ENCODE measurements at regions not wholly inside any gene's neighbourhood (a gene's known extent, or its start where the extent isn't known, plus 50 kb on each side); places are given as distances from the start of the nearest gene placed in this dataset.

DNA sequence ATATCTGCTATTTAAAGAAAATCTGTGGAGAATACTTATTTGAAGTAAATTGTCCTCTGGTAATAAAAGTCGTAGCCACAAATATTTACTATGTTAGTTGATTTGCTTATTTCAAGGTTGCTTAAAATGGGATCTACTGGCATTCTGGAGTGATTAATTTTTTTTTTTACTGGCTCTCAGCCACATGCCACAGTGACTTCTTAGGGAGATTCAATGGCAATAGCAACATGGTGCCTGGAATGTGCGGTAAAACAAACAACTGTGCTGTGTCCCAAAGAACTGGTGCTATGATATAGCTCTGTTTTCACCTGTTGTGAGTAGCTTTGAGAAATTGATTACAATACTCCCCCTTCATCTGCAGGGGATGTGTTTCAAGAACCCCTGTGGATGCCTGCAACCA, 324.3 kb downstream of the GPAT3 start:
- no peak for DNase-seq (ENCODE audit: low spot score)

DNA sequence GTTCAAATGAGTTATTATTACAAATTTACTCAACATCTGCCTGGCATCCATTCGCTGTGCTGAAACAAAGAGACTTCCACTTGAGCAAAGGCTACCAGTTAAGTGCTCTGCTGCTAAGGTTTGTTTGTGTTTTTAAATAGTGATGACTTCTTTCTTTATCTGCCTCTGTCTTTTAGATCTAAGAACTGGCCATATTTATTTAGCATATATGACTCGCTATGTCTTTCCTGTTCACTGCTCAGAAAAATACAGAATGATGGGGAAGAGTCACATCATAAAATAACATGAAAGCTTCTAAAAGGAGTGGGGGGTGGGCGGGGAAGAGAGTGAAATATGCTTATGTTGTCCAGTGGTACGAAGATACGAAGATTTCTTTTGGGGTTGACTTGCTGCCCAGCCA, 322.2 kb downstream of the GPAT3 start:
- DNase-seq (ENCODE audit: low spot score), result no peak

DNA sequence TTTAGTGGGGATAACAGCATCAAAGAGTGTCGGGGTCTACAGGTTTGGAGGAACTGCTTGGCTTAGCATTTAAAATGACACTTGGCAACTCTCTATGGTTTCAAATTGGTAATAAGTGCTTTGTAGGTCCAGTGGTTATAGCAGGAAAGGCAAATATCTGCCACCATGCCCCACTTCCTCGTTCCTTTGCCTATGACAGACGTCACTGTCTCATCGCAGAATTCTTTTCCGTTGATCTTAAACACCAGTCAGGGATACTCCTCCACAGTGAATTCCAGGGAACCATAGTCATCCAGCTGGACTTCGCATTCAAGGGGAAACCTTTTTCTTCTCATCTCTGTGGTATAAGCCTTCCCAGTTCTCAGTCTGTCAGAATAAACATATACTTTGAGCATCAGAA, 319.1 kb downstream of the GPAT3 start:
- peak; percentile 50 for DNase-seq (ENCODE audit: low spot score)

DNA sequence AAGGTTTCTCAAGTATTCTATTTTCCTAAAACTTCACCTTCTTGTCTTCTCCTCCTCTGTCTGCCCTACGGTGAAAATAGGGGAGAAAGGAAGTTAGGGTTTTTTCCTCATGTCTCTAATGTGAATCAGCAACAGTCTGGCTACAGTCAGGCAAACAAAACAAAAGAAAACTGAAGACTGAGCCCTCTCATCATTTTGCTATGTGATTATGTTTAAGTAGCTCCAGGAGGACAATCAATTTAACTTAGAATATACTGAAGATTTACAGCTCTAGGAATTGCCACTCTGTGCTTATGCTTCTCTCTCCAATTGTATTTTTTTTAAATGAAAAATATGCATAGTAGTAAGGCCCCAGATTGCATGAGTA, 316.2 kb downstream of the GPAT3 start:
- DNase-seq (ENCODE audit: low spot score), result no peak

DNA sequence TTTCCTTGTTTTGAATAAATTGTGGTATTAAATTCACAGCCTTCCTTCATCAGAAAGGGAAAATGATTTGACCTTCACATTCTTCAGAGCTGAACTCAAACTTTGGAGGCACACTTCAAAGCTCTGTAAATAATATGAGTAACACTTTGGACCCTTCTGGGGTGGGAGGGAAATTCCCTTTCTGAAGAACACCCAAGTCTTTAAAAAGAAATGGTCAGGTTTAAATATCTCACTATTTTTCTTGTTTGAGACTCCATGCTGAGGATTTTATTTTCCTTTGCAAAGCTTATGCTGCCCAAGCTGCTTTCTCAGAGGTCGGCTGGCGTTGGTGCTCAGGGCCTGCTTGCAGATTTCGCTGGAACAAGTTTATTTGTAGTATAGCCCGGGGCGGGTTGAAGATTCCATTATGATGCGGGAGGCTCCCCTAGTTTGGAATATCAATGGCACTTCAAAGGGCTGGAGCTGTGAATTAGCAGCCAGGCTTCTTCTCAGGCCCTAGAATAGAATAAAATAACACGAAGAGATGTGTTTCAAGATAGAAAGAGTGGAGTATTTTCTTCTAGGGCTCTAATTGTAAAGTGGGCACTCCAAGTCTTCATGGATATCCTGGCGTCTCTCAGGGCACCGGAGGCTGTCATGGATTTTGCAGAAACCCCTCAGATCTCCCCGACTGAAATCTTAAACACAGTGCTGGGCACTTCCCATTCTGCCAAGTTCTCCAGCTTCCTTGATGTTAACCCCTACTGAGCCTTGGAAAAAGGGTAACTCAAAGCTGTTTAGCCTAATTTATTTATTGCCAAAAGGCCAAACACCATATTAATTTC, 315.6 kb downstream of the GPAT3 start:
- peak; percentile 26 for DNase-seq (ENCODE audit: low spot score)

DNA sequence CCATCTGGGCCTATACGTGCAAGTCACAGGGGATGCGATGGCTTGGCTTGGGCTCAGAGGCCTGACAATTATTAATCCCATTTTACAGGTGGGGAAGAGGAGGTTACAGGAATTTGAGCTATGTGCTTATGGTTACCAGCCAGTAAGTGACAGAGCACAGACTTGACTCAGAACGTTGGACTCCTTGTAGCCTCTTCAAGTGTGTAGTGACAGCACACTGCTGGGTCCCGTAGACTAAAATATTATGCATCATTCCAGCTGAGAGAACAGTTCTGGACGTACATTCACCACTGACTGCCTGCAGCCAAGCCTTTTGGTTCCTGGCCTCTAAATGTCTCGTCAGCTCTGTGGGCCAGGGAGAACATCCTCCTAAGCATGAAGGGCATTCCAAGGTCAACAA, 314.5 kb downstream of the GPAT3 start:
- DNase-seq (ENCODE audit: low spot score), result no peak

DNA sequence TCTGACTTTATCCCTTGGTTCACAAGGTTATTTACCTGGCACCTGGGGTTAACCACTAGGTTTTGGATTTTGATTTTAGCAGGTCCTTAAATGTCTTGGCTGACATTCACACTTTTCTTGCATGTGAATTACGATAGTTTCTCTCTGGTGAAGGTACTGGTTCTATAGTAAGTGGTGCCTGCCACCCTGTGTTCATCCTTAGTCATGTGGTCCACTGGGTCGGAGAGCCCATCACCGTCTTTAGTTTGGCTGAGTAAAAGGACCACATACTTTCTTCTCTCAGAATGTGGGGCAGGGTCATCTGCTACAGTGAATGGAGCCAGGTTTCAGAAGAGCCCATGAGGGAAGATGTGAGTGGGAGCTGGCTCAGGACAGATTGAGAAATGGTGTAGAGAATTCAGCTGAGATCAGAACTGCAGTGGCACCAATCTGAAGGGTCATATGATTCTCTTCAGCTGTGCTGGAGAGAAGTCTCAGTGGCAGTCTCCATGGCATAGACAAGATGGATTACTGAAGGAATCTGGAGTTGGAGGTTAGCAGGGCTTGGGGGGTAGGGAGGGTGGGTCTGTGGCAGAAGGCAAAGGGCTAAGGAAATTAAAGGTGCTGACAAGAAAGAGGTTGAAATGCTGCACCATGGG, 310.4 kb downstream of the GPAT3 start:
- no peak for DNase-seq (ENCODE audit: low spot score)

DNA sequence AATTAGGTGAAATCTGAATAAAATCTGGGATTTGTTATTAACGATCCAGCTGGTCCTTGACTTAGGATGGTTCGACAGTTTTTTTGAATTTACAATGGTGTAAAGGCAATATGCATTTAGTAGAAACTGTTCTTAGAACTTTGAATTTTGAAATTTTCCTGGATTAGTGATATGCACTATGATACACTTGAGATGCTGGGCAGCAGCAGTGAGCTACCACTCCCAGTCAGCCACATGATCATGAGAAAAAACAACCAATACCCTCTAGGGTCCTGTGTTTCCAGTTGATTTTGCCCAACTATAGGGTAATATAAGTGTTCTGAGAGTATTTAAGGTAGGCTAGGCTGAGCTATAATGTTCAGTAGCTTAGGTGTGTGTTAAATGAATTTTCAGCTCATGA, 303.7 kb downstream of the GPAT3 start:
- no peak for DNase-seq (ENCODE audit: low spot score)

DNA sequence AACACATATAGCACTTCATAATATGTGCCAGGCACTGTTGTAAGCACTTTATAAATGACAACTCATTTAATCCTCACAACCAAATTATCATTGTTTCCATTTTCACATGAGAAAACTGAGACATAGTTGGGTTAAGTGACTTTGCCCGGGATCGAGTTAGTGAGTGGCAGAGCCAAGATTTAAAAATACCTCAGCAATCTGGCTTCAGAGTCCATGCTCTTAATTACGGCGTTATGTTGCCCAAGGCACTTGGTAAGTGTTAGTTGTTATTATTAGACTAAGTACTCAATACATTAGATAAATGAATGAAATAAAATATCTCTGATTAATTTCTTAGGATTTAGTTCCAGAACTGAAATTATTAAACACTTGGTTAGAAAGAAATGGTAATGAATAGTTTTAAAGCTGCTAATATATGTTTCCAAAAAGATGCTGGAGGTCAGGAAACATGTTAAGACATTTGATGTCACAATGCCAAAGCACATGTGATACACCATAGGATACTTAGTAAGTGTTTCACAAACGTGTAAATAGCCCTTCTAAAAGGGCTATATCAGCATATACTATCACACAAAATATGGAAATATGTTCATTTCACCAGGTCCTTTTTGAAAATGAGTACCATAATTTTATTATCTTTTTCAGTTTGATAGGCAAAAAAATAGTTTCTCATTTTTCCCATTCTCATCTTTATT, 301.9 kb downstream of the GPAT3 start:
- no peak for DNase-seq (ENCODE audit: low spot score)

DNA sequence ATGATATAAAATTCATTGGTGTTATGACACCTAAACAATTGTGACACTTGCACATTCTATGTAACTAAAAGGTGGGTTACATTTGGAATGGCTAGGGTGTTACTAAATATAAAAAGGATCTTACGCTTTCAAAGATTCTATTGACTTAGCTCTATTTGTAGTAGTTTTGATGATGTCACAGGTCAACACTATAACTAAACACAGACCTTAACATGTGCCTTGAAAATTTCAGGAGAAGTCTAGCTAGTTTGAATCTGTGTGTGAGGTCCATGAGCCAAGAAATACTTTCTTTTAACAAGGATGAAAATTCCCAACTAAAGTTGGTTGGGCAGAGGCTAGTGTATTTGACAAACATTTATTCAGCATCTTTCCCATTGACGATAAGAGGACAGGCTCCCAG, 298.0 kb downstream of the GPAT3 start:
- no peak for DNase-seq (ENCODE audit: low spot score)

DNA sequence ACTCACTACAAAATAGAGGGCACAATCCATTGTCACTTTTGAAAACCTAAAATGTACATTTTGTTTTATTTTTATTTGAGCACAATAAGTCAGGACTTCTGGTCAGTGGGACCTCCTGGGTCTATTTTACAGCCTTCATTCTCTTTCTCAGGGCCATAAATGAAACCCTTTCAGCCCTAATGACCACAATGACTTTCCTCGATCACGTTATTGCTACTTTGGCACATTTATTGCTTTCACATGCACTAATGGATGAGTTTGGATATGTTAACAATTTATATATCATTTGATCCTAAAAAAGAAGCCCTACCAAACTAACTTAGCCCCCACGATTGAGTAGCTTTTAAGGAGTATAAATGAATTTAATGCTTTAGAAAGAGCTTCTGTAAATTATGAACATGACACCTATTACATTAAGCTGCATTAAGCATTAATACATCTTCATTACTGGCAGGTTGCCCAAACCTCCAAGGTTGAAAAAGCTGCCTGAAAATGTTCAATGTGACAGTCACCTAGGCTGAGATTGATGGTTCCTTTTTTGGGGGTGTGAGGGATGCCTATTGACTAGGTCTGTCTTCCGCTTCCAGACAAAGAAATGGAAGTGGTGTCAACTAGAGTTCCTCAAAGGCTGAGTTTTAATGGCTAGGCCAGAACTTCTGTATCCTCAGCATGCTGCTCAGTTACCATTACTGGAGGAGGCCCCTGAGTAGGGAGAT, 296.4 kb downstream of the GPAT3 start:
- DNase-seq (ENCODE audit: low spot score), result no peak

DNA sequence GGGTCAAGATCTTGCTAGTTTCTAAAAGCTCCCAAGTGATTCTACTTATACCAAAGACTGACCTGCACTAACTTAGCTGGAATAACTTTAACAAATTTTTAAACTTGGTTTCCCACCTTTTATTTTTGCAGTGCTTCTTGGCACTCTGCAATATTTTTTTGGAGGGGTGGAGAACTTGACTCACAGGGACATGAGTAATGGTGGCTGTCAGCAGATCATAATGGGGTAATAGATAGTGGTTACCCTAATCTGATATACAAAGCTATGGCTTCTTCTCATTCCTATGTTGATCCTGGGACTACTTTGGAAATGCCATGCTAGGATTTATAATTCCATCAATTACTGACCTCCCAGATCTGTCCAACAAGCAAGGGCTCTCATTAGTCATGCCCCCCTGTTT, 295.7 kb downstream of the GPAT3 start:
- no peak for DNase-seq (ENCODE audit: low spot score)

DNA sequence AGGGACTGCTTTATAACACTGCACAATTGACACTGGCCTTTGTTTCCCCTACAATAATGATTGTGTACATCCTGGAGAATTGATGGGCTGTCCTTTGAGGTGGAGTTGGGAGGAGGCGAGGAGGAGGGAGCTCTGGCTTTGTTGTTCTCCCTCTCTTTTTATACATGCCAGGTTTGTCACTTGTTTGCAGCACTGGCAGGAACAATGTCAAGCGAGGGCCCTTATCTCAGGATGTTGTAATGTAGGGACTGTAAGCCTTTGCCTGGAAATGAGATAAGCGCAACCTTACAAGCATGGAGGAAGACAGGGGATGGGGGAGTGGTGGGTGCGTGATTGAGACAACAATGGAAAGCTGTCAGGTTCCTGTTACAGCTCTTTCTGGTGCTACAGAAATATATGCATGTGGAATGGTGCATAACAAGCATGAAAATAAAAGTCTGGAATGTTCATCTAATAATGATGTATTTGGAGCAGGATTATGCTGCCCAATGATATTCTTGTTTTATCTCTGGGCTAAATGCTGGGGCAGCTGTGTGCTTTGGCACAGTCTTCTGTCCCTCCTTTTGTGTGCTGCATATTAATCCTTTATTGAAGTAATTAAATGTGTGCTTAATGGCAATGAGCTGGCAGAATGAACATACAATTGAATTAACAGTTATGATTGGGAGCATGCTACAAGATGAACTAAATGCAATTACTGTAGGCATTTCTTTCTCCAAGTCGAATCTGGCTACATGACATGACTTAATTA, 294.4 kb downstream of the GPAT3 start:
- DNase-seq (ENCODE audit: low spot score), result no peak

DNA sequence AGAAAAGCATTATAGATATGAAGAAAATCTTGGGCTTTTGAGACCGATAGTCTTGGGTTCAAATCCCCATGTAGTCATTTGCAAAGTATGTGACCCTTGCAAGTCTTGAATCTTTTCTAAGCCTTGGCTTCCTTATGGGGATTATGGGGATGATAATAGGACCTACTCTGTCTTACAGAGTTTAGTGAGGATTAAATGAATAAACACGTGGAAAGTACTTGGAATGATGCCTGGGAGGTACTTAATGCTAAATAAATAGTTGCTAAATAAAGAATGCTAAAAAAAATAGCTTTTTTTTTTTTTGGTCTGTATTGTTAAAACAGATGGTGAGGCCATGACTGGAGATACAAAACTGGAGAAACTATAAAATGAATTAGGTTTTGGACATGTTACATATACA, 292.7 kb downstream of the GPAT3 start:
- no peak for DNase-seq (ENCODE audit: low spot score)

DNA sequence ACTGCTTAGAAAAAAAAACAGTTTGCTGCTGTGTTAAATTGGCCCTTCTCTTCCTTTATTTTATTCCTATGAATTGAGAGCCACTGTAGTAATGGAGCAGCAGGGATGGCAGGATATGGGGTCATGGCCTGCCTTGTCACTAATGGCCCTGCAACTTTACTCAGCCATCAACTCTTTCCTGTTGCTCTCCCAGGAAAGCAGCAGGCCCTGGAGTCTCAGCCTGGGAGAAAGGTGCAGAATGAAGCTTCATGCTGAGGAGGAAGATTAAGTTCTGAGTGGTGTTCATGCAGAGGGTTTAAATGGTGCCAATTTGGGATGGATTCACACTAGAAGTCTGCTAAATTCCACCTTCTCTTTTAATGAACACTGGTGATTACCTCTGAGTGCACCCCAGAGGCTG, 285.6 kb downstream of the GPAT3 start:
- DNase-seq (ENCODE audit: low spot score), result no peak

DNA sequence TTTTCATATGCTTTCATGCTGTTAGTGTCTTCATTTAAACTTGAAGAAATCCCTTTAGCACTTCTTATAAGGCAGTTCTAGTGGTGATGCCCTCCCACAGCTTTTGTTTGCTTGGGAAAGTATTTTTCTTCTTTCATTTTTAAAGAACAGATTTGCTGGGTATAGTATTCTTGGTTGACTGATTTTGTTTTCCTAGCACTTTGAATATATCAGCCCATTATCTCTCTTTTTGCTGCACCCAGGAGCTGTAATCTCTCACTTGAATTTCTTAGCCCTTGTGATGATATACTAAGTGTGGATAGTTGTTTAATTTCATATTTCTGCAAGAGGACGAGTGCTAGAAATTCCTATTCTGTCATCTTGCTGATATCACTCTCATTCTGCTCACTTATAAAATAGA, 283.7 kb downstream of the GPAT3 start:
- no peak for DNase-seq (ENCODE audit: low spot score)

DNA sequence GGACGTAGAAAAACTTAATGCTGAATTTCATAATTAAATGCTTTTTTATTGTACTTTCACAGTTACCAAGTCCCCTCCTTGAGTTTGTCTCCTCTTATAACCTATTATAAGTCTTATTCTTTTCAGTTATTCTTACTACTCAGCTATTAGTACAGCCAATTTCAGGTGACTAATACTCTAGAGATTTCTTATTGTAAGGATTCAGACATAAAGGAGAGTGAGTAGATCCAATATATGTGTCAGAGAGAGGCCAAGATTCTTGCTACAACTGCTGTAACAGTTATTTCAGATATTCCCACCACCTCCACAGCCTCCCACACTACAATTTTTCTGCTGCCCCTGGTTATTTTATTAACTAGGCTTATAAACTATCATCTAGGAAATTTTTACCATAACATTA, 274.5 kb downstream of the GPAT3 start:
- no peak for DNase-seq (ENCODE audit: low spot score)

DNA sequence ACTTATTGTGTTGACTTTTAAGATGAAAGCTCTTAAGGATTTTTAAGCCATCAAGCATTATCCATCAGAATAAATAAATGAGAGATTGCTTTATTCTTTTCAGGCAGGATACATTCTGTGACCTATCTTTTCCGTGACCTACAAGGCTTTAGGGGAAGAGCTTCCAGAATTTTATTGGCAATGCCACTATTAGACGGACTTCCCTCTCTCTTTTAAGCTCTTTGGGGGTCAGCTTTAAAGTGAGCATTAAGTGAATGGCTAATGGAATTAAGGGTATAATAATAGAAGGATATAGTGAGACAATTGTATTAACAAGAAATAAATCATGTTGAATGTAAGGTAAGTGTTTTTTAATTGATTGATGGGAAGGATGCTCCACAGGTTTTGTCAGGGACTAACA, 273.7 kb downstream of the GPAT3 start:
- DNase-seq (ENCODE audit: low spot score), result no peak

DNA sequence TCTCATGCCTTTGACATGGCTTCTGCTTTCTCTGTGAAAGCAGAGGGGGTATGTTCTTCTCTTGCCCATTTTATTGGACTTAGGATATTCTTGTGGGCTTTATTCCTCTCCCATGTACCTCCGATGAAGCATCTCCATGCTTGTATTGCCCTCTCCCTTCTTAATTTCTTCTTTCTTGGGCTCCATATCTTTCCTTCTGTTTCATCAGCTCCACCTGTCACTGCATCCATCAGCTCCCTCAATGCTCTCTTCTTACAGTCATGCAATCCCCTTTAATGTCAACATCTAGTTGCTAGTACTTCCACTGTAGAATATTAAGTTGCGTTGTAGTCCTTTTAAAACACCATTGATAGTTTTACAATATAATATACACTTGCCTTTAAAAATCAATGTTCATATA, 257.6 kb downstream of the GPAT3 start:
- DNase-seq (ENCODE audit: low spot score), result no peak

DNA sequence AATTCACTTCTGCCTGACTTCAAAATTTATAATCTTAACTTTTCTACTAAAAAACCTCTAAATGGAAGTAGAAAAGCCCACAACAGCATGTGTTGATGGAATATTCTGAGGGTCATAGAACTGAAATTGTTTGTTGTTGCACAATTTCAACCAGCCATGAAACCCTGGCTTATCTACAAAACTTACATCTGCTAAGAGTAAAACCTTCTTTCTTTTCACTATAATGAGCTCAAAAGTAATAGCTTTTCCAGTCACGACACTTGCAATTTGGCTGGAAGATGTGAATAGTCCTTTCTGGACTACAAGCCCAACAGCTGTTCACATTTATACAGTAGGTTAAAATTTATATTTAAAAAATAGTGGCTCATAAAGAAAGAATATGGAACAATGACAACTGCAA, 250.0 kb downstream of the GPAT3 start:
- DNase-seq (ENCODE audit: low spot score), result no peak

DNA sequence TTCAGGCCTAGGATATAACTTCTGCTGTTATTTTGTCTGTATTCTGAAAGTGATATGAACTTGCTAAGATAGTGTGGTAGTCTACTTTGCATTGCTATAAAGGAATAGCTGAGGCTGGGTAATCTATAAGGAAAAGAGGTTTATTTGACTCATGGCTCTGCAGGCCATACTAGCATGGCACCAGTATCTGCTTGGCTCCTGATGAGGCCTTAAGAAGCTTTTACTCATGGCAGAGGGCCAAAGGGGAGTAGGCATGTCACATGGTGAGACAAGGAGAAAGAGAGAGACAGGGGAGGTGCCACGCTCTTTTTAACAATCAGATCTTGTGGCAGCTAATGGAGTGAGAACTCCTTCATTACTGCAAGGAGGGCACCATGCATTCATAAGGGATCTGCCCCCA, 247.3 kb downstream of the GPAT3 start:
- DNase-seq (ENCODE audit: low spot score), result no peak

DNA sequence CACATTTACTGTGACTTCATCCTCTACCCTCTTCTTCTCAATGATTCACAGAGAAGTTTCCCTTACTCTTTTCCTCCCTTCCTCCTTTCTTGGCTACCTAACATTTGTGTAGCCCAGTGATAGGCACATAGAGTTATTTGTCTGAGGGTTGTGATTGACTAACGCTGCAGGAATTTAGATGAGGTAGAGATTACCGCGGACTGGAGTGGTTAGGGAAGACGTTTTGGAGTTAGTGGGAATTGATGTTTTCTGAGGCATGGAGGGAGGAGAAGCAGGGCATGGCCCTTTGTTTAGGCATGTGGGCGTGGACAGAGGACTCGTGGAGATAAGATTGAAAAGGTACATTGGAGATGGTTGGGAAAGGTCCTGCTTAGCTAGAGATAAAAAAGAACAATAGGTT, 246.7 kb downstream of the GPAT3 start:
- no peak for DNase-seq (ENCODE audit: low spot score)

All from HT-29 (cell line).